WTC11 (cell line): ENCODE measurements at regions not wholly inside any gene's neighbourhood (a gene's known extent, or its start where the extent isn't known, plus 50 kb on each side); places are given as distances from the start of the nearest gene placed in this dataset.

Source experiments
- ATAC-seq: fragments of 200-7000 bp; cut with Tn5 transposase; 2 replicates; pipeline ENCODE4 v1.10.0; 2021; ENCODE audit warnings: mild to moderate bottlenecking, moderate library complexity
- CTCF ChIA-PET: fragments of 300-600 bp; sonication (Branson Sonifier 250); formaldehyde crosslinking; loops from one replicate; lab custom pipeline; 2021; ENCODE audit warnings: antibody characterized with exemption; lab: Charles Lee
- POLR2A ChIA-PET: fragments of 350-600 bp; sonication (Branson Sonifier 250); formaldehyde crosslinking; loops from one replicate; lab custom pipeline; 2021; ENCODE audit warnings: antibody characterized with exemption; lab: Charles Lee
- DNase-seq: peaks from one replicate; pipeline ENCODE4 v3.0.0; 2021; ENCODE audit warnings: low spot score
- H3K27ac Mint-ChIP-seq: 2 replicates; pipeline ENCODE4 v1.8.0; 2021; ENCODE audit warnings: mixed read lengths
- H3K27me3 Mint-ChIP-seq: 2 replicates; pipeline ENCODE4 v1.8.0; 2021; ENCODE audit warnings: low read depth, mild to moderate bottlenecking, moderate library complexity, mixed read lengths
- H3K36me3 Mint-ChIP-seq: 2 replicates; pipeline ENCODE4 v1.8.0; 2021; ENCODE audit warnings: mixed read lengths
- H3K4me1 Mint-ChIP-seq: 2 replicates; pipeline ENCODE4 v1.8.0; 2022; ENCODE audit warnings: mixed read lengths
- H3K4me3 Mint-ChIP-seq: 2 replicates; pipeline ENCODE4 v1.8.0; 2021; ENCODE audit warnings: mild to moderate bottlenecking, moderate library complexity, mixed read lengths
- H3K9me3 Mint-ChIP-seq: 2 replicates; pipeline ENCODE4 v1.8.0; 2021; ENCODE audit warnings: mixed read lengths
- AFF4 ChIP-seq: sonication (generic); formaldehyde crosslinking; IDR thresholded peaks from 2 replicates; pipeline ENCODE4 v1.8.1; 2023; ENCODE audit warnings: mild to moderate bottlenecking, missing genetic modification reagents, borderline replicate concordance
- CTCF ChIP-seq: fragments of 200-600 bp; IDR thresholded peaks from 2 replicates; pipeline ENCODE4 v1.8.0; 2022; ENCODE audit warnings: antibody characterized with exemption
- E2F1 ChIP-seq: sonication (generic); formaldehyde crosslinking; IDR thresholded peaks from 2 replicates; pipeline ENCODE4 v1.8.0; 2022; ENCODE audit warnings: mild to moderate bottlenecking, missing genetic modification reagents
- ELF4 ChIP-seq: sonication (generic); formaldehyde crosslinking; IDR thresholded peaks from 2 replicates; pipeline ENCODE4 v1.8.1; 2022; ENCODE audit warnings: low read depth, mild to moderate bottlenecking, moderate library complexity, missing genetic modification reagents
- FOXJ3 ChIP-seq: sonication (generic); formaldehyde crosslinking; IDR thresholded peaks from 2 replicates; pipeline ENCODE4 v1.9.0; 2021; ENCODE audit warnings: missing genetic modification reagents, mild to moderate bottlenecking, borderline replicate concordance
- GABPB1 ChIP-seq: sonication (generic); formaldehyde crosslinking; IDR thresholded peaks from 2 replicates; pipeline ENCODE4 v1.8.1; 2023; ENCODE audit warnings: mild to moderate bottlenecking, missing genetic modification reagents
- JAZF1 ChIP-seq: fragments of 250-450 bp; sonication (Bioruptor Pico); IDR thresholded peaks from 2 replicates; pipeline ENCODE4 v1.9.0; 2021; ENCODE audit warnings: moderate library complexity, mild to moderate bottlenecking, inconsistent platforms
- MXD4 ChIP-seq: fragments of 250-450 bp; sonication (Bioruptor Pico); IDR thresholded peaks from 2 replicates; pipeline ENCODE4 v1.8.0; 2021; ENCODE audit warnings: mild to moderate bottlenecking, moderate library complexity, borderline replicate concordance
- MYBL2 ChIP-seq: sonication (generic); formaldehyde crosslinking; IDR thresholded peaks from 2 replicates; pipeline ENCODE4 v1.8.1; 2023; ENCODE audit warnings: mild to moderate bottlenecking, moderate library complexity, missing genetic modification reagents
- NFATC4 ChIP-seq: fragments of 250-450 bp; sonication (Bioruptor Pico); IDR thresholded peaks from 2 replicates; pipeline ENCODE4 v1.9.0; 2021; ENCODE audit warnings: mild to moderate bottlenecking
- NFE2L1 ChIP-seq: sonication (generic); formaldehyde crosslinking; IDR thresholded peaks from 2 replicates; pipeline ENCODE4 v1.8.1; 2023; ENCODE audit warnings: missing genetic modification reagents
- NFYB ChIP-seq: sonication (generic); formaldehyde crosslinking; conservative IDR thresholded peaks from 2 replicates; pipeline ENCODE4 v1.8.0; 2022; ENCODE audit warnings: low read depth, missing genetic modification reagents
- NR3C1 ChIP-seq: sonication (generic); formaldehyde crosslinking; conservative IDR thresholded peaks from 2 replicates; pipeline ENCODE4 v1.8.1; 2023; ENCODE audit warnings: low read depth, mild to moderate bottlenecking, missing genetic modification reagents
- SP1 ChIP-seq: sonication (generic); formaldehyde crosslinking; conservative IDR thresholded peaks from 2 replicates; pipeline ENCODE4 v1.8.1; 2022; ENCODE audit warnings: missing genetic modification reagents
- TEAD1 ChIP-seq: sonication (generic); formaldehyde crosslinking; IDR thresholded peaks from 2 replicates; pipeline ENCODE4 v1.8.0; 2022; ENCODE audit warnings: mild to moderate bottlenecking, missing genetic modification reagents
- TEAD4 ChIP-seq: sonication (generic); formaldehyde crosslinking; IDR thresholded peaks from 2 replicates; pipeline ENCODE4 v1.8.0; 2022; ENCODE audit warnings: mild to moderate bottlenecking, missing genetic modification reagents
- USF2 ChIP-seq: sonication (generic); formaldehyde crosslinking; IDR thresholded peaks from 2 replicates; pipeline ENCODE4 v1.8.1; 2023; ENCODE audit warnings: mild to moderate bottlenecking, missing genetic modification reagents, moderate library complexity
- ZBTB21 ChIP-seq: sonication (generic); formaldehyde crosslinking; IDR thresholded peaks from 2 replicates; pipeline ENCODE4 v1.8.1; 2023; ENCODE audit warnings: mild to moderate bottlenecking, missing genetic modification reagents, borderline replicate concordance
- ZMAT4 ChIP-seq: fragments of 250-450 bp; sonication (Bioruptor Pico); IDR thresholded peaks from 2 replicates; pipeline ENCODE4 v1.9.0; 2021; ENCODE audit warnings: mild to moderate bottlenecking
- ZNF232 ChIP-seq: sonication (generic); formaldehyde crosslinking; IDR thresholded peaks from 2 replicates; pipeline ENCODE4 v1.8.0; 2022; ENCODE audit warnings: mild to moderate bottlenecking, missing genetic modification reagents
- ZNF263 ChIP-seq: sonication (generic); formaldehyde crosslinking; IDR thresholded peaks from 2 replicates; pipeline ENCODE4 v1.8.1; 2022; ENCODE audit warnings: low read depth, mild to moderate bottlenecking, moderate library complexity, missing genetic modification reagents
- ZNF532 ChIP-seq: fragments of 250-450 bp; sonication (Bioruptor Pico); IDR thresholded peaks from 2 replicates; pipeline ENCODE4 v1.9.0; 2021; ENCODE audit warnings: mild to moderate bottlenecking, borderline replicate concordance
- ZNF671 ChIP-seq: fragments of 250-450 bp; sonication (Bioruptor Pico); IDR thresholded peaks from 2 replicates; pipeline ENCODE4 v1.8.0; 2021; ENCODE audit warnings: mild to moderate bottlenecking

GRCh38 chr2:106705877-106706276 lies 180.1 kb downstream of the ST6GAL2 start:
- no peak for DNase-seq
- ChIA-PET CTCF (no interaction called here), POLR2A (no interaction called here)
- no peak overlapping the region for H3K4me3 Mint-ChIP-seq
- H3K36me3 Mint-ChIP-seq, result peaks cover 5% of the 10 kb centered on the region
- no peak overlapping the region for H3K27ac Mint-ChIP-seq
- H3K4me1 Mint-ChIP-seq, result 0 out of 2 replicates have a peak, but pooled peaks cover 3% of the 10 kb centered on the region
- TF ChIP-seq SP1 (CRISPR knock-in tag) (no peak), MYBL2 (CRISPR knock-in tag) (no peak), NFYB (CRISPR knock-in tag) (no peak), ELF4 (no peak), ZMAT4 (CRISPR knock-in tag) (no peak), FOXJ3 (CRISPR knock-in tag) (no peak), USF2 (CRISPR knock-in tag) (no peak), NFE2L1 (CRISPR knock-in tag) (no peak), ZNF232 (CRISPR knock-in tag) (no peak), NR3C1 (CRISPR knock-in tag) (no peak), ZBTB21 (CRISPR knock-in tag) (no peak), ZNF671 (CRISPR knock-in tag) (no peak), JAZF1 (CRISPR knock-in tag) (no peak), NFATC4 (CRISPR knock-in tag) (no peak), GABPB1 (CRISPR knock-in tag) (no peak), MXD4 (CRISPR knock-in tag) (no peak), AFF4 (CRISPR knock-in tag) (no peak), CTCF (no peak)
- TF ChIP-seq, all 79 proteins: peak for 0
- H3K27me3 Mint-ChIP-seq, result no peaks in the 10 kb centered on the region; the same call in 1 of the 2 replicates
- no peak for ATAC-seq
- H3K9me3 Mint-ChIP-seq, result peaks cover 21% of the 10 kb centered on the region

- Mint-ChIP-seq H3K27ac (no peak overlapping the region), H3K27me3 (no peaks in the 10 kb centered on the region; the same call in 1 of the 2 replicates), H3K4me3 (no peak overlapping the region), H3K36me3 (peaks cover 9% of the 10 kb centered on the region), H3K9me3 (peaks cover 25% of the 10 kb centered on the region), H3K4me1 (0 out of 2 replicates have a peak, but pooled peaks cover 3% of the 10 kb centered on the region)
- DNase-seq (no peak), ATAC-seq (no peak)
- ChIA-PET CTCF (no interaction called here), POLR2A (no interaction called here)
- TF ChIP-seq TEAD4 (CRISPR knock-in tag) (no peak), ZNF263 (CRISPR knock-in tag) (no peak), ZNF532 (CRISPR knock-in tag) (no peak), ZNF671 (CRISPR knock-in tag) (no peak), ZMAT4 (CRISPR knock-in tag) (no peak), TEAD1 (CRISPR knock-in tag) (no peak), E2F1 (CRISPR knock-in tag) (no peak)
These were observed 179.7 kb downstream of the ST6GAL2 start for GRCh38 chr2:106706283-106706682.
